SU-DHL-6 (cell line): ENCODE measurements at regions not wholly inside any gene's neighbourhood (a gene's known extent, or its start where the extent isn't known, plus 50 kb on each side); places are given as distances from the start of the nearest gene placed in this dataset.

Experiments
- H2AFZ ChIP-seq: fragments of 200-600 bp; sonication (generic); 2 replicates; pipeline ENCODE4 v1.6.1; 2014; ENCODE audit warnings: low read depth, mild to moderate bottlenecking, moderate library complexity, mixed read lengths, antibody characterized with exemption, low read length; ENCODE audit not compliant: severe bottlenecking
- H3F3A ChIP-seq: fragments of 200-600 bp; shearing (Covaris generic); 2 replicates; pipeline ENCODE4 v1.6.0; 2016; ENCODE audit warnings: antibody characterized with exemption, mild to moderate bottlenecking; ENCODE audit not compliant: insufficient read depth
- H3K27ac ChIP-seq: fragments of 200-600 bp; sonication (generic); 2 replicates; pipeline ENCODE4 v1.5.1; 2016; ENCODE audit warnings: low read depth, mild to moderate bottlenecking, low read length, moderate library complexity, mixed read lengths
- H3K27me3 ChIP-seq: fragments of 200-600 bp; sonication (generic), shearing (Covaris generic); 2 replicates; pipeline ENCODE4 v1.6.0; 2014; ENCODE audit warnings: mild to moderate bottlenecking, low read length
- H3K36me3 ChIP-seq: fragments of 200-600 bp; sonication (generic); 2 replicates; pipeline ENCODE4 v1.6.1; 2014; ENCODE audit warnings: mild to moderate bottlenecking, low read length, mixed read lengths
- H3K4me2 ChIP-seq: fragments of 300-600, 200-600 bp; shearing (Covaris generic), sonication (generic); 2 replicates; pipeline ENCODE4 v1.6.0; 2014; ENCODE audit warnings: low read length, low read depth, mild to moderate bottlenecking; ENCODE audit not compliant: poor library complexity, severe bottlenecking
- H3K4me3 ChIP-seq: fragments of 200-600 bp; sonication (generic); 2 replicates; pipeline ENCODE4 v1.5.1; 2014; ENCODE audit warnings: antibody characterized with exemption, low read length, mild to moderate bottlenecking, mixed read lengths; ENCODE audit not compliant: insufficient read depth, poor library complexity, severe bottlenecking
- H3K79me2 ChIP-seq: fragments of 200-600 bp; sonication (generic); 2 replicates; pipeline ENCODE4 v1.6.1; 2014; ENCODE audit warnings: mild to moderate bottlenecking, low read length, moderate library complexity; ENCODE audit not compliant: insufficient read depth
- H3K9ac ChIP-seq: fragments of 200-600 bp; sonication (generic); 2 replicates; pipeline ENCODE4 v1.7.0; 2014; ENCODE audit warnings: mild to moderate bottlenecking, low read length
- H3K9me2 ChIP-seq: fragments of 200-600 bp; sonication (generic); replicated peaks from 2 replicates; pipeline ENCODE4 v1.6.1; 2014; ENCODE audit warnings: low read length; ENCODE audit not compliant: insufficient read depth
- H3K9me3 ChIP-seq: fragments of 200-600 bp; sonication (generic); 2 replicates; pipeline ENCODE4 v1.6.1; 2014; ENCODE audit warnings: low read length, mixed read lengths; ENCODE audit not compliant: insufficient read depth
- H4K20me1 ChIP-seq: fragments of 200-600 bp; sonication (generic); 2 replicates; pipeline ENCODE4 v1.6.1; 2014; ENCODE audit warnings: low read depth, mild to moderate bottlenecking, antibody characterized with exemption, low read length, moderate library complexity, mixed read lengths
- CTCF ChIP-seq: fragments of 200-600 bp; sonication (generic); IDR thresholded peaks from one replicate; pipeline ENCODE4 v1.5.1; 2017; ENCODE audit warnings: antibody characterized with exemption, mild to moderate bottlenecking, low read length, moderate library complexity; ENCODE audit not compliant: insufficient read depth, poor library complexity, severe bottlenecking
- EZH2phosphoT487 ChIP-seq: fragments of 200-600 bp; sonication (generic), shearing (Covaris generic); conservative IDR thresholded peaks from 2 replicates; pipeline ENCODE4 v1.6.1; 2018; ENCODE audit warnings: mild to moderate bottlenecking, antibody characterized with exemption, low read length, moderate library complexity, mixed read lengths

- TF ChIP-seq EZH2phosphoT487 (no peak), CTCF (no peak)
- no peak overlapping the region for H3K4me2 ChIP-seq
- H3K79me2 ChIP-seq, result no peaks in the 10 kb centered on the region
- no peak overlapping the region for H3K9ac ChIP-seq
- H3K27me3 ChIP-seq, result no peaks in the 10 kb centered on the region
- no peaks in the 10 kb centered on the region for H3K9me2 ChIP-seq
- no peaks in the 10 kb centered on the region for H3K36me3 ChIP-seq
- no peak overlapping the region for H2AFZ ChIP-seq
- H3F3A ChIP-seq, result no peaks in the 10 kb centered on the region
- H3K27ac ChIP-seq, result no peak overlapping the region
- H3K4me3 ChIP-seq, result no peak overlapping the region
- no peaks in the 10 kb centered on the region for H3K9me3 ChIP-seq
- no peaks in the 10 kb centered on the region for H4K20me1 ChIP-seq
Measured at GRCh38 chr2:123045713-123046112, 979.4 kb upstream of the CNTNAP5 start.

GRCh38 chr2:123047186-123047585 lies 977.9 kb upstream of the CNTNAP5 start:
- H3K4me2 ChIP-seq, result no peak overlapping the region
- no peaks in the 10 kb centered on the region for H3K9me3 ChIP-seq
- H3K79me2 ChIP-seq, result no peaks in the 10 kb centered on the region
- H4K20me1 ChIP-seq, result no peaks in the 10 kb centered on the region
- H3F3A ChIP-seq, result no peaks in the 10 kb centered on the region
- H3K4me3 ChIP-seq, result no peak overlapping the region
- H3K27ac ChIP-seq, result no peak overlapping the region
- no peak overlapping the region for H3K9ac ChIP-seq
- TF ChIP-seq CTCF, result no peak
- no peak for TF ChIP-seq EZH2phosphoT487
- no peaks in the 10 kb centered on the region for H3K9me2 ChIP-seq
- no peaks in the 10 kb centered on the region for H3K27me3 ChIP-seq
- H2AFZ ChIP-seq, result no peak overlapping the region
- H3K36me3 ChIP-seq, result no peaks in the 10 kb centered on the region

- Histone ChIP-seq H3K36me3 (no peaks in the 10 kb centered on the region), H3K4me2 (no peak overlapping the region), H3K27me3 (no peaks in the 10 kb centered on the region), H4K20me1 (no peaks in the 10 kb centered on the region), H3F3A (no peaks in the 10 kb centered on the region), H3K9ac (no peak overlapping the region), H3K4me3 (no peak overlapping the region), H3K9me2 (no peaks in the 10 kb centered on the region), H2AFZ (no peak overlapping the region), H3K79me2 (no peaks in the 10 kb centered on the region), H3K9me3 (no peaks in the 10 kb centered on the region), H3K27ac (no peak overlapping the region)
- TF ChIP-seq EZH2phosphoT487 (no peak), CTCF (no peak)
Measured at GRCh38 chr2:123051136-123051535, 974.0 kb upstream of the CNTNAP5 start.

GRCh38 chr2:123061534-123061933 lies 963.6 kb upstream of the CNTNAP5 start:
- no peak overlapping the region for H3K9ac ChIP-seq
- H3K27ac ChIP-seq, result no peak overlapping the region
- H3K27me3 ChIP-seq, result no peaks in the 10 kb centered on the region
- no peaks in the 10 kb centered on the region for H3K9me2 ChIP-seq
- H3K36me3 ChIP-seq, result no peaks in the 10 kb centered on the region
- no peaks in the 10 kb centered on the region for H4K20me1 ChIP-seq
- H2AFZ ChIP-seq, result no peak overlapping the region
- H3K4me2 ChIP-seq, result no peak overlapping the region
- TF ChIP-seq EZH2phosphoT487 (no peak), CTCF (no peak)
- no peak overlapping the region for H3K4me3 ChIP-seq
- H3K79me2 ChIP-seq, result no peaks in the 10 kb centered on the region
- no peaks in the 10 kb centered on the region for H3F3A ChIP-seq
- no peaks in the 10 kb centered on the region for H3K9me3 ChIP-seq
